Cardiac fibroblast (primary cell): ENCODE measurements at regions not wholly inside any gene's neighbourhood (a gene's known extent, or its start where the extent isn't known, plus 50 kb on each side); places are given as distances from the start of the nearest gene placed in this dataset.
A peak's percentile ranks its signal among the peaks of the same experiment; 100 is the strongest.

ENCODE experiments used
- DNase-seq, 2 donors: peaks; one replicate each; pipeline versions ENCODE4 v3.0.0 to v3.0.0-alpha.2; 2010; ENCODE audit warnings: low read depth in 2 of 2
- H3K4me3 ChIP-seq, 2 donors: replicated peaks in 1 of 2; 1 replicate in 1 of 2; 2 replicates in 1 of 2; pipeline ENCODE4 v1.5.1; 2011; ENCODE audit warnings: low read depth in 2 of 2, low read length in 2 of 2, mild to moderate bottlenecking in 2 of 2, moderate library complexity in 1 of 2
- CTCF ChIP-seq: IDR thresholded peaks from one replicate; pipeline ENCODE4 v1.5.1; 2011; ENCODE audit warnings: low read depth, mild to moderate bottlenecking, low read length, inconsistent platforms

GRCh38 chr6:145031962-145032361 is 703.4 kb downstream of the EPM2A start:
- H3K4me3 ChIP-seq = no peak overlapping the region

GRCh38 chr6:145032562-145033145 is 702.7 kb downstream of the EPM2A start:
- TF ChIP-seq CTCF = no peak
- H3K4me3 ChIP-seq = no peak overlapping the region
- no peak for DNase-seq

More at GRCh38 chr6:145031962-145032361, 703.4 kb downstream of the EPM2A start:
- TF ChIP-seq CTCF = no peak
- DNase-seq = no peak

GRCh38 chr6:145034664-145035063 is 700.7 kb downstream of the EPM2A start:
- TF ChIP-seq CTCF = no peak
- no peak overlapping the region for H3K4me3 ChIP-seq
- peak; percentile 20 to 34 for DNase-seq

GRCh38 chr6:145036236-145036635 is 699.1 kb downstream of the EPM2A start:
- no peak for TF ChIP-seq CTCF
- peak in 1 of 2 donors; percentile 71 for DNase-seq
- H3K4me3 ChIP-seq = no peak overlapping the region

- DNase-seq = peak; percentile 47 to 59
- no peak overlapping the region for H3K4me3 ChIP-seq
- TF ChIP-seq CTCF = no peak
Observed at GRCh38 chr6:145036848-145037567, 698.3 kb downstream of the EPM2A start.

- no peak overlapping the region for H3K4me3 ChIP-seq
- no peak for DNase-seq
- TF ChIP-seq CTCF = peak; percentile 6
Observed at GRCh38 chr6:145042559-145042958, 692.8 kb downstream of the EPM2A start.
